GM23248 (cell line): ENCODE measurements at regions not wholly inside any gene's neighbourhood (a gene's known extent, or its start where the extent isn't known, plus 50 kb on each side); places are given as distances from the start of the nearest gene placed in this dataset.

Experiments
- DNase-seq: peaks from one replicate; pipeline ENCODE4 v3.0.0-alpha.2; 2015
- H2AFZ ChIP-seq: fragments of 200-600 bp; sonication (generic); 2 replicates; pipeline ENCODE4 v1.6.1; 2016; ENCODE audit warnings: antibody characterized with exemption
- H3F3A ChIP-seq: fragments of 200-600 bp; sonication (generic); 2 replicates; pipeline ENCODE4 v1.6.1; 2016; ENCODE audit warnings: mild to moderate bottlenecking, antibody characterized with exemption, mixed run types; ENCODE audit not compliant: insufficient read depth
- H3K27ac ChIP-seq: fragments of 200-600 bp; sonication (generic); 2 replicates; pipeline ENCODE4 v1.5.1; 2016; ENCODE audit warnings: mild to moderate bottlenecking
- H3K27me3 ChIP-seq: fragments of 200-600 bp; sonication (generic); replicated peaks from 2 replicates; pipeline ENCODE4 v1.6.1; 2016; ENCODE audit warnings: mild to moderate bottlenecking; ENCODE audit not compliant: insufficient read depth
- H3K36me3 ChIP-seq: fragments of 200-600 bp; sonication (generic); 2 replicates; pipeline ENCODE4 v1.6.1; 2016; ENCODE audit warnings: low read depth, mild to moderate bottlenecking
- H3K4me1 ChIP-seq: fragments of 200-600 bp; sonication (generic); 2 replicates; pipeline ENCODE4 v1.6.1; 2016; ENCODE audit warnings: mild to moderate bottlenecking; ENCODE audit not compliant: insufficient read depth
- H3K4me2 ChIP-seq: fragments of 200-600 bp; sonication (generic); one replicate; pipeline ENCODE4 v1.6.1; 2016; ENCODE audit warnings: mild to moderate bottlenecking; ENCODE audit not compliant: unreplicated experiment
- H3K4me3 ChIP-seq: fragments of 200-600 bp; sonication (generic); 2 replicates; pipeline ENCODE4 v1.5.1; 2016; ENCODE audit warnings: mild to moderate bottlenecking
- H3K79me2 ChIP-seq: fragments of 200-600 bp; sonication (generic); 2 replicates; pipeline ENCODE4 v1.6.1; 2016; ENCODE audit warnings: mild to moderate bottlenecking; ENCODE audit not compliant: insufficient read depth
- H3K9ac ChIP-seq: fragments of 200-600 bp; sonication (generic); 2 replicates; pipeline ENCODE4 v1.6.1; 2016; ENCODE audit warnings: mild to moderate bottlenecking
- H3K9me2 ChIP-seq: fragments of 200-600 bp; sonication (generic); 2 replicates; pipeline ENCODE4 v1.6.1; 2016; ENCODE audit warnings: mixed run types, mild to moderate bottlenecking, moderate library complexity; ENCODE audit not compliant: insufficient read depth
- H3K9me3 ChIP-seq: fragments of 200-600 bp; sonication (generic); one replicate; pipeline ENCODE4 v1.6.1; 2017; ENCODE audit warnings: low read depth
- H4K20me1 ChIP-seq: fragments of 200-600 bp; sonication (generic); 2 replicates; pipeline ENCODE4 v1.6.0; 2016; ENCODE audit not compliant: insufficient read depth
- EZH2 ChIP-seq: fragments of 200-600 bp; sonication (generic); IDR thresholded peaks from 2 replicates; pipeline ENCODE4 v1.6.1; 2018; ENCODE audit warnings: antibody characterized with exemption, mild to moderate bottlenecking; ENCODE audit not compliant: insufficient read depth, poor library complexity, severe bottlenecking
- EZH2phosphoT487 ChIP-seq: fragments of 200-600 bp; sonication (generic); IDR thresholded peaks from 2 replicates; pipeline ENCODE4 v1.6.1; 2018; ENCODE audit warnings: antibody characterized with exemption, moderate library complexity, mild to moderate bottlenecking, low read depth; ENCODE audit not compliant: insufficient read depth
- WGBS, 2 experiments: methylation state at CpG; one replicate each; pipeline ENCODE4 v1.1.6; 2015 to 2017; ENCODE audit warnings: low lambda C conversion rate in 2 of 2, low coverage in 1 of 2; ENCODE audit errors: missing lambda C conversion rate in 2 of 2; 5-methylcytosine and 5-hydroxymethylcytosine counted together
- in situ Hi-C: fragments of 300-500 bp; cut with MboI; formaldehyde crosslinking; loops from 2 replicates; pipeline ENCODE4 v1.15.0; 2020

GRCh38 chr7:16007911-16008310 lies 321.4 kb upstream of the MEOX2 start:
- no peak overlapping the region for H3K9ac ChIP-seq
- no peak overlapping the region for H3K27ac ChIP-seq
- H3K9me3 ChIP-seq, result no peaks in the 10 kb centered on the region
- H3F3A ChIP-seq, result no peaks in the 10 kb centered on the region
- DNase-seq, result peak; percentile 17
- no peaks in the 10 kb centered on the region for H4K20me1 ChIP-seq
- H3K27me3 ChIP-seq, result no peaks in the 10 kb centered on the region
- H3K9me2 ChIP-seq, result no peaks in the 10 kb centered on the region
- no peak overlapping the region for H2AFZ ChIP-seq
- no peak overlapping the region for H3K4me2 ChIP-seq
- no peaks in the 10 kb centered on the region for H3K79me2 ChIP-seq
- no peaks in the 10 kb centered on the region for H3K36me3 ChIP-seq
- in situ Hi-C loops, result no loop called here
- H3K4me1 ChIP-seq, result no peaks in the 10 kb centered on the region
- 69 to 77% methylated on average over 2 of the region's 2 CpGs for WGBS, 2 experiments
- H3K4me3 ChIP-seq, result no peak overlapping the region
- TF ChIP-seq EZH2phosphoT487 (no peak), EZH2 (no peak)

- in situ Hi-C loops, result no loop called here
- TF ChIP-seq EZH2 (no peak), EZH2phosphoT487 (no peak)
- no peak overlapping the region for H3K4me3 ChIP-seq
- H3K4me2 ChIP-seq, result no peak overlapping the region
- H3K79me2 ChIP-seq, result no peaks in the 10 kb centered on the region
- H3K4me1 ChIP-seq, result no peaks in the 10 kb centered on the region
- H3K9me2 ChIP-seq, result no peaks in the 10 kb centered on the region
- H4K20me1 ChIP-seq, result no peaks in the 10 kb centered on the region
- WGBS, 2 experiments, result 97 to 100% methylated on average over 1 of the region's 1 CpG
- H3K36me3 ChIP-seq, result no peaks in the 10 kb centered on the region
- H3K27ac ChIP-seq, result no peak overlapping the region
- no peak overlapping the region for H3K9ac ChIP-seq
- no peaks in the 10 kb centered on the region for H3K27me3 ChIP-seq
- H3F3A ChIP-seq, result no peaks in the 10 kb centered on the region
- H2AFZ ChIP-seq, result no peak overlapping the region
- no peaks in the 10 kb centered on the region for H3K9me3 ChIP-seq
- DNase-seq, result no peak
These were observed 318.2 kb upstream of the MEOX2 start for GRCh38 chr7:16004702-16005101.

- Histone ChIP-seq H4K20me1 (no peaks in the 10 kb centered on the region), H3F3A (no peaks in the 10 kb centered on the region), H3K79me2 (no peaks in the 10 kb centered on the region), H3K36me3 (no peaks in the 10 kb centered on the region), H3K27me3 (no peaks in the 10 kb centered on the region), H3K4me2 (no peak overlapping the region), H3K9me2 (no peaks in the 10 kb centered on the region), H3K4me1 (no peaks in the 10 kb centered on the region), H3K9me3 (no peaks in the 10 kb centered on the region), H2AFZ (no peak overlapping the region), H3K4me3 (no peak overlapping the region), H3K9ac (no peak overlapping the region), H3K27ac (no peak overlapping the region)
- 96 to 97% methylated on average over 5 of the region's 5 CpGs for WGBS, 2 experiments
- in situ Hi-C loops, result no loop called here
- DNase-seq, result no peak
- TF ChIP-seq EZH2phosphoT487, result no peak
- no peak for TF ChIP-seq EZH2
These were observed 315.0 kb upstream of the MEOX2 start for GRCh38 chr7:16001477-16001876.

GRCh38 chr7:15998617-15999016 lies 312.1 kb upstream of the MEOX2 start:
- Histone ChIP-seq H2AFZ (no peak overlapping the region), H3K4me1 (no peaks in the 10 kb centered on the region), H3K27me3 (no peaks in the 10 kb centered on the region), H3F3A (no peaks in the 10 kb centered on the region), H3K36me3 (no peaks in the 10 kb centered on the region), H3K9me3 (no peaks in the 10 kb centered on the region), H3K4me3 (no peak overlapping the region), H3K9me2 (no peaks in the 10 kb centered on the region), H3K4me2 (no peak overlapping the region), H3K9ac (no peak overlapping the region), H4K20me1 (no peaks in the 10 kb centered on the region), H3K27ac (no peak overlapping the region), H3K79me2 (no peaks in the 10 kb centered on the region)
- no peak for DNase-seq
- in situ Hi-C loops, result no loop called here
- TF ChIP-seq EZH2 (no peak), EZH2phosphoT487 (no peak)
- WGBS, 2 experiments, result 0% methylated on average over 1 of the region's 1 CpG

- Histone ChIP-seq H3K9ac (no peak overlapping the region), H3K9me2 (no peaks in the 10 kb centered on the region), H3K4me3 (no peak overlapping the region), H4K20me1 (no peaks in the 10 kb centered on the region), H3K27ac (no peak overlapping the region), H3K36me3 (no peaks in the 10 kb centered on the region), H3K9me3 (no peaks in the 10 kb centered on the region), H3F3A (no peaks in the 10 kb centered on the region), H3K4me2 (no peak overlapping the region), H2AFZ (no peak overlapping the region), H3K4me1 (no peaks in the 10 kb centered on the region), H3K79me2 (no peaks in the 10 kb centered on the region), H3K27me3 (no peaks in the 10 kb centered on the region)
- no peak for DNase-seq
- in situ Hi-C loops, result no loop called here
- no peak for TF ChIP-seq EZH2phosphoT487
- no peak for TF ChIP-seq EZH2
- 81 to 93% methylated on average over 1 of the region's 1 CpG for WGBS, 2 experiments
These were observed 308.5 kb upstream of the MEOX2 start for GRCh38 chr7:15995027-15995426.
